Uterus (tissue), 3 donors: ENCODE measurements at regions not wholly inside any gene's neighbourhood (a gene's known extent, or its start where the extent isn't known, plus 50 kb on each side); places are given as distances from the start of the nearest gene placed in this dataset.

Experiments used
- DNase-seq, 2 donors: peaks; one replicate each; pipeline ENCODE4 v3.0.0-alpha.2; 2019 to 2020
- H3K27ac ChIP-seq, 2 donors: fragments of 200-600 bp; sonication (generic); 1 replicate in 1 of 2; 2 replicates in 1 of 2; pipeline ENCODE4 v1.5.1; 2016 to 2018
- H3K27me3 ChIP-seq, 2 donors: fragments of 200-600 bp; sonication (generic); one replicate each; pipeline ENCODE4 v1.5.1; 2018 to 2019; ENCODE audit warnings: control low read depth in 1 of 2
- H3K36me3 ChIP-seq, 2 donors: fragments of 200-600 bp; sonication (generic); one replicate each; pipeline ENCODE4 v1.5.1; 2019; ENCODE audit warnings: control low read depth in 1 of 2
- H3K4me1 ChIP-seq, 2 donors: fragments of 200-600 bp; sonication (generic); one replicate each; pipeline ENCODE4 v1.5.1; 2018 to 2019; ENCODE audit warnings: control low read depth in 1 of 2
- H3K4me3 ChIP-seq, 2 donors: fragments of 200-600 bp; sonication (generic); 1 replicate in 1 of 2; 2 replicates in 1 of 2; pipeline ENCODE4 v1.5.1; 2018 to 2019; ENCODE audit warnings: mild to moderate bottlenecking in 1 of 2
- H3K9me3 ChIP-seq, 2 donors: fragments of 200-600 bp; sonication (generic); one replicate each; pipeline ENCODE4 v1.5.1; 2019; ENCODE audit warnings: control low read depth in 1 of 2
- CTCF ChIP-seq, 4 experiments: fragments of 200-600 bp in 2 of 4; fragments of 450-650 bp in 2 of 4; sonication (generic) in 2 of 4; IDR thresholded peaks; one replicate each; pipeline ENCODE4 v1.5.1; 2016 to 2019; ENCODE audit warnings: antibody characterized with exemption in 4 of 4, mild to moderate bottlenecking in 2 of 4, moderate library complexity in 1 of 4
- POLR2A ChIP-seq, 2 donors: fragments of 450-650 bp; IDR thresholded peaks; one replicate each; pipeline ENCODE4 v1.6.1; 2016; ENCODE audit warnings: antibody characterized with exemption in 2 of 2, mild to moderate bottlenecking in 1 of 2, moderate library complexity in 1 of 2
- intact Hi-C: fragments of 100-400 bp; cut with DNase I; formaldehyde crosslinking; loops from one replicate; pipeline ENCODE4 v1.15.1; 2023; ENCODE audit warnings: low total_unique reads
- donor health status: DM: yes; HTN: yes; CAD: no.

GRCh38 chr1:188359315-188359714 is 1530.6 kb downstream of the PLA2G4A start:
- no peaks in the 10 kb centered on the region for H3K36me3 ChIP-seq
- H3K27me3 ChIP-seq = no peaks in the 10 kb centered on the region
- H3K4me3 ChIP-seq = no peak overlapping the region
- intact Hi-C loops = no loop called here
- H3K27ac ChIP-seq = no peak overlapping the region
- TF ChIP-seq POLR2A (IDR thresholded peaks at IDR 0.05) (no peak), CTCF (IDR thresholded peaks at IDR 0.05) (no peak)
- no peaks in the 10 kb centered on the region for H3K4me1 ChIP-seq
- H3K9me3 ChIP-seq = no peaks in the 10 kb centered on the region
- DNase-seq = no peak

- no peaks in the 10 kb centered on the region for H3K9me3 ChIP-seq
- H3K27ac ChIP-seq = no peak overlapping the region
- no peak overlapping the region for H3K4me3 ChIP-seq
- no peaks in the 10 kb centered on the region for H3K36me3 ChIP-seq
- intact Hi-C loops = no loop called here
- TF ChIP-seq CTCF (IDR thresholded peaks at IDR 0.05) = no peak
- TF ChIP-seq POLR2A (IDR thresholded peaks at IDR 0.05) = no peak
- H3K4me1 ChIP-seq = no peaks in the 10 kb centered on the region
- no peak for DNase-seq
- H3K27me3 ChIP-seq = no peaks in the 10 kb centered on the region
Observed at GRCh38 chr1:188363943-188364342, 1535.2 kb downstream of the PLA2G4A start.

GRCh38 chr1:188364927-188365449 is 1536.2 kb downstream of the PLA2G4A start:
- Histone ChIP-seq H3K27ac (no peak overlapping the region), H3K4me3 (no peak overlapping the region), H3K9me3 (no peaks in the 10 kb centered on the region), H3K36me3 (no peaks in the 10 kb centered on the region), H3K4me1 (no peaks in the 10 kb centered on the region), H3K27me3 (no peaks in the 10 kb centered on the region)
- TF ChIP-seq CTCF (IDR thresholded peaks at IDR 0.05) (no peak), POLR2A (IDR thresholded peaks at IDR 0.05) (no peak)
- DNase-seq = no peak
- intact Hi-C loops = no loop called here

GRCh38 chr1:188365874-188366273 is 1537.1 kb downstream of the PLA2G4A start:
- Histone ChIP-seq H3K9me3 (no peaks in the 10 kb centered on the region), H3K27me3 (no peaks in the 10 kb centered on the region), H3K4me1 (no peaks in the 10 kb centered on the region), H3K27ac (no peak overlapping the region), H3K36me3 (no peaks in the 10 kb centered on the region), H3K4me3 (no peak overlapping the region)
- intact Hi-C loops = no loop called here
- no peak for TF ChIP-seq CTCF (IDR thresholded peaks at IDR 0.05)
- no peak for TF ChIP-seq POLR2A (IDR thresholded peaks at IDR 0.05)
- DNase-seq = no peak

GRCh38 chr1:188367661-188368060 is 1538.9 kb downstream of the PLA2G4A start:
- H3K27ac ChIP-seq = no peak overlapping the region
- H3K4me3 ChIP-seq = no peak overlapping the region
- H3K9me3 ChIP-seq = no peaks in the 10 kb centered on the region
- TF ChIP-seq POLR2A (IDR thresholded peaks at IDR 0.05) (no peak), CTCF (IDR thresholded peaks at IDR 0.05) (no peak)
- intact Hi-C loops = no loop called here
- H3K27me3 ChIP-seq = no peaks in the 10 kb centered on the region
- no peaks in the 10 kb centered on the region for H3K4me1 ChIP-seq
- DNase-seq = no peak
- H3K36me3 ChIP-seq = no peaks in the 10 kb centered on the region
